ENCODE measurements at regions not wholly inside any gene's neighbourhood (a gene's known extent, or its start where the extent isn't known, plus 50 kb on each side); places are given as distances from the start of the nearest gene placed in this dataset.

DNA sequence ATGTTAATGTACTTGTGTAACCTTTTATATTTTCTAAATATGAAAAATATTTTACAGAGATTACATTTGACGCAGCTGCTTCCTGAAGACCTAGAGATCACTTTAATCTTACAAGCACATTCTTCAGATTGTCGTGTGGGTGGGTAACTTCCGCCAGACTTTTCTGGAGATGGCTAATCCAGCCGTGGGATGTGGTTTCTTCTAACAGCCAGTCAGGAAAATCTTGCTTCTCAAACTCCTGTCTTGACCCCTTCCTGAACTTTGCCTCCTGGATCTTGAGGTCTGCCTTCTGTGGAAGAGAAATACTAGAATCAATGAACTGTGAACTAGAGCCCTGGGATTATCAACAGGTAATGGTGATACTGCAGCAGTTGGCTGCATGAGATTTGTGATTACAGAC lies 401.6 kb upstream of the TNP1 start:
- TF ChIP-seq ARNT (IDR thresholded peaks at IDR 0.05) (no peak), SUZ12 (IDR thresholded peaks at IDR 0.05) (no peak), CTBP1 (IDR thresholded peaks at IDR 0.05; ENCODE audit: borderline replicate concordance) (no peak), ELF4 (IDR thresholded peaks at IDR 0.05) (no peak), LEF1 (IDR thresholded peaks at IDR 0.05; ENCODE audit: borderline replicate concordance) (no peak), BHLHE40 (IDR thresholded peaks at IDR 0.05; ENCODE audit: borderline replicate concordance) (no peak), NFRKB (IDR thresholded peaks at IDR 0.05) (no peak), FOXK2 (IDR thresholded peaks at IDR 0.05) (no peak), FOXA1 (IDR thresholded peaks at IDR 0.05) (no peak), SP1 (IDR thresholded peaks at IDR 0.05) (no peak)

Measured in HEK293T (cell line).